Osteoblast (primary cell): ENCODE measurements at regions not wholly inside any gene's neighbourhood (a gene's known extent, or its start where the extent isn't known, plus 50 kb on each side); places are given as distances from the start of the nearest gene placed in this dataset.

Experiments used
- DNase-seq: peaks from one replicate; pipeline ENCODE4 v3.0.0; 2011; ENCODE audit warnings: low spot score, mixed read lengths; ENCODE audit not compliant: insufficient read length; ENCODE audit errors: missing footprints
- H2AFZ ChIP-seq: 2 replicates; pipeline ENCODE4 v1.6.0; 2011; ENCODE audit warnings: mild to moderate bottlenecking, low read length
- H3K27ac ChIP-seq: 2 replicates; pipeline ENCODE4 v1.5.1; 2011; ENCODE audit warnings: mild to moderate bottlenecking, low read depth, low read length, moderate library complexity
- H3K27me3 ChIP-seq: 2 replicates; pipeline ENCODE4 v1.6.0; 2012; ENCODE audit warnings: mild to moderate bottlenecking, control low read depth, inconsistent platforms, low read length, moderate library complexity; ENCODE audit not compliant: insufficient read depth
- H3K36me3 ChIP-seq: 2 replicates; pipeline ENCODE4 v1.5.1; 2011; ENCODE audit warnings: mild to moderate bottlenecking, low read length, control low read depth, moderate library complexity; ENCODE audit not compliant: insufficient read depth
- H3K4me1 ChIP-seq: 2 replicates; pipeline ENCODE4 v1.5.1; 2011; ENCODE audit warnings: mild to moderate bottlenecking, low read length, control low read depth, moderate library complexity; ENCODE audit not compliant: insufficient read depth
- H3K4me2 ChIP-seq: 2 replicates; pipeline ENCODE4 v1.6.0; 2011; ENCODE audit warnings: mild to moderate bottlenecking, low read length; ENCODE audit not compliant: insufficient read depth
- H3K4me3 ChIP-seq: fragments of 200-600 bp; sonication (generic); 3 replicates; pipeline ENCODE4 v1.5.1; 2012; ENCODE audit warnings: mild to moderate bottlenecking, low read length, inconsistent platforms; ENCODE audit not compliant: insufficient read depth
- H3K79me2 ChIP-seq: 2 replicates; pipeline ENCODE4 v1.6.0; 2012; ENCODE audit warnings: mild to moderate bottlenecking, low read length, control low read depth, inconsistent platforms; ENCODE audit not compliant: insufficient read depth
- H3K9me3 ChIP-seq: 2 replicates; pipeline ENCODE4 v1.5.1; 2011; ENCODE audit warnings: low read depth, low read length, control low read depth
- H4K20me1 ChIP-seq: 2 replicates; pipeline ENCODE4 v1.6.0; 2012; ENCODE audit warnings: mild to moderate bottlenecking, low read length, control low read depth; ENCODE audit not compliant: insufficient read depth
- CTCF ChIP-seq: IDR thresholded peaks from 2 replicates; pipeline ENCODE4 v1.5.1; 2011; ENCODE audit warnings: mild to moderate bottlenecking, low read depth, low read length, moderate library complexity; ENCODE audit errors: extremely low read depth

- DNase-seq = peak; percentile 49
- H3K4me1 ChIP-seq = peaks cover 8% of the 10 kb centered on the region
- no peak overlapping the region for H3K4me2 ChIP-seq
- no peaks in the 10 kb centered on the region for H3K79me2 ChIP-seq
- H3K27ac ChIP-seq = no peak overlapping the region
- H3K27me3 ChIP-seq = peaks cover 4% of the 10 kb centered on the region
- no peaks in the 10 kb centered on the region for H3K9me3 ChIP-seq
- H3K36me3 ChIP-seq = no peaks in the 10 kb centered on the region
- TF ChIP-seq CTCF = no peak
- no peaks in the 10 kb centered on the region for H4K20me1 ChIP-seq
- no peak overlapping the region for H2AFZ ChIP-seq
- H3K4me3 ChIP-seq = no peak overlapping the region
These were observed 141.0 kb downstream of the FOXD2 start for GRCh38 chr1:47578721-47579419.

GRCh38 chr1:47579809-47580208, 142.0 kb downstream of the FOXD2 start:
- DNase-seq = no peak
- Histone ChIP-seq H3K79me2 (no peaks in the 10 kb centered on the region), H3K36me3 (no peaks in the 10 kb centered on the region), H3K4me1 (peaks cover 8% of the 10 kb centered on the region), H4K20me1 (no peaks in the 10 kb centered on the region), H2AFZ (no peak overlapping the region), H3K4me2 (no peak overlapping the region), H3K27ac (no peak overlapping the region), H3K27me3 (peaks cover 4% of the 10 kb centered on the region), H3K9me3 (no peaks in the 10 kb centered on the region), H3K4me3 (no peak overlapping the region)
- no peak for TF ChIP-seq CTCF

GRCh38 chr1:47580451-47580995, 142.7 kb downstream of the FOXD2 start:
- Histone ChIP-seq H3K27ac (no peak overlapping the region), H3K4me3 (no peak overlapping the region), H3K79me2 (no peaks in the 10 kb centered on the region), H3K4me2 (no peak overlapping the region), H3K36me3 (no peaks in the 10 kb centered on the region), H3K9me3 (no peaks in the 10 kb centered on the region), H4K20me1 (no peaks in the 10 kb centered on the region), H3K27me3 (peaks cover 4% of the 10 kb centered on the region), H2AFZ (no peak overlapping the region), H3K4me1 (peaks cover 8% of the 10 kb centered on the region)
- no peak for DNase-seq
- TF ChIP-seq CTCF = no peak

GRCh38 chr1:47582891-47583608, 145.2 kb downstream of the FOXD2 start:
- no peak overlapping the region for H3K4me3 ChIP-seq
- no peaks in the 10 kb centered on the region for H3K36me3 ChIP-seq
- H3K4me1 ChIP-seq = no peaks in the 10 kb centered on the region
- peak; percentile 23 for DNase-seq
- H2AFZ ChIP-seq = no peak overlapping the region
- no peaks in the 10 kb centered on the region for H3K79me2 ChIP-seq
- H3K27ac ChIP-seq = no peak overlapping the region
- no peaks in the 10 kb centered on the region for H3K9me3 ChIP-seq
- H3K4me2 ChIP-seq = no peak overlapping the region
- TF ChIP-seq CTCF = no peak
- no peaks in the 10 kb centered on the region for H4K20me1 ChIP-seq
- peaks cover 4% of the 10 kb centered on the region for H3K27me3 ChIP-seq
